H54 (cell line): ENCODE measurements at regions not wholly inside any gene's neighbourhood (a gene's known extent, or its start where the extent isn't known, plus 50 kb on each side); places are given as distances from the start of the nearest gene placed in this dataset.

Experiments
- DNase-seq: peaks from one replicate; pipeline ENCODE4 v3.0.0; 2011; ENCODE audit warnings: low spot score, mixed read lengths; ENCODE audit not compliant: insufficient read length
- FAIRE-seq: peaks from 3 replicates; lab custom pipeline; 2011; peaks lifted over from hg19 to GRCh38; lab: Jason Lieb, UNC
- POLR2A ChIP-seq: IDR thresholded peaks from 2 replicates; pipeline ENCODE4 v1.6.1; 2011; ENCODE audit warnings: low read depth, mild to moderate bottlenecking, low read length

GRCh38 chr2:123245156-123245555 lies 779.9 kb upstream of the CNTNAP5 start:
- no peak for TF ChIP-seq POLR2A
- DNase-seq (no peak), FAIRE-seq (no peak)

GRCh38 chr2:123258877-123259539 lies 766.1 kb upstream of the CNTNAP5 start:
- DNase-seq (no peak), FAIRE-seq (no peak)
- no peak for TF ChIP-seq POLR2A

- no peak for DNase-seq
- no peak for FAIRE-seq
- TF ChIP-seq POLR2A: no peak
Observed at GRCh38 chr2:123262856-123263255, 762.2 kb upstream of the CNTNAP5 start.

- FAIRE-seq: no peak
- no peak for TF ChIP-seq POLR2A
- no peak for DNase-seq
Observed at GRCh38 chr2:123283431-123283830, 741.7 kb upstream of the CNTNAP5 start.

- DNase-seq (no peak), FAIRE-seq (no peak)
- no peak for TF ChIP-seq POLR2A
Observed at GRCh38 chr2:123303731-123304130, 721.4 kb upstream of the CNTNAP5 start.
